ENCODE measurements at regions not wholly inside any gene's neighbourhood (a gene's known extent, or its start where the extent isn't known, plus 50 kb on each side); places are given as distances from the start of the nearest gene placed in this dataset.

DNA sequence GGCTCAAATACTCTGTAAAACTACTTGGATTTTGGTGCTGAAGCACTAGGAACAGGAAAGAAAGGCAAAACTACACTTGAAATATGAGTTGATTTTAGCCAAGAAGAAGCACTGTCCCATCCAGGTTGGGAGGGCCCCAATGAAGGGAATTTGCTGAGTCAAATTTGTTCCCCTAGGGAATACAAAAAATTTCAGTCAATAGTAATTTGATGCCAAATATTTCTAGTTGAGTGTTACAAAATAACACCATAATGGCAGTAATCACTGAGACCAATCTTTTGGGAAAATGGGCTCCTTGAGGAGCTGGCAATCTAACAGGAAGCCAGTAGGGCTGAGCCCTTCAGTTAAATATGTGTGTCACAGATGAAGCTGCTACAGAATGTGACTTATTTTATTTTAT lies 896.9 kb downstream of the DIPK2A start:
- TF ChIP-seq POLR2A (IDR thresholded peaks at IDR 0.05) = no peak
- no peak for TF ChIP-seq EP300 (IDR thresholded peaks at IDR 0.05)
- TF ChIP-seq, protein P1, sequence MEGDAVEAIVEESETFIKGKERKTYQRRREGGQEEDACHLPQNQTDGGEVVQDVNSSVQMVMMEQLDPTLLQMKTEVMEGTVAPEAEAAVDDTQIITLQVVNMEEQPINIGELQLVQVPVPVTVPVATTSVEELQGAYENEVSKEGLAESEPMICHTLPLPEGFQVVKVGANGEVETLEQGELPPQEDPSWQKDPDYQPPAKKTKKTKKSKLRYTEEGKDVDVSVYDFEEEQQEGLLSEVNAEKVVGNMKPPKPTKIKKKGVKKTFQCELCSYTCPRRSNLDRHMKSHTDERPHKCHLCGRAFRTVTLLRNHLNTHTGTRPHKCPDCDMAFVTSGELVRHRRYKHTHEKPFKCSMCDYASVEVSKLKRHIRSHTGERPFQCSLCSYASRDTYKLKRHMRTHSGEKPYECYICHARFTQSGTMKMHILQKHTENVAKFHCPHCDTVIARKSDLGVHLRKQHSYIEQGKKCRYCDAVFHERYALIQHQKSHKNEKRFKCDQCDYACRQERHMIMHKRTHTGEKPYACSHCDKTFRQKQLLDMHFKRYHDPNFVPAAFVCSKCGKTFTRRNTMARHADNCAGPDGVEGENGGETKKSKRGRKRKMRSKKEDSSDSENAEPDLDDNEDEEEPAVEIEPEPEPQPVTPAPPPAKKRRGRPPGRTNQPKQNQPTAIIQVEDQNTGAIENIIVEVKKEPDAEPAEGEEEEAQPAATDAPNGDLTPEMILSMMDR (IDR thresholded peaks at IDR 0.05) = no peak

Data from tibial nerve (tissue), 4 donors.